ENCODE measurements at regions not wholly inside any gene's neighbourhood (a gene's known extent, or its start where the extent isn't known, plus 50 kb on each side); places are given as distances from the start of the nearest gene placed in this dataset.
A peak's percentile ranks its signal among the peaks of the same experiment; 100 is the strongest.

GRCh38 chr9:69955536-69956355 lies 87.9 kb upstream of the MAMDC2 start:
- DNase-seq = no peak

GRCh38 chr9:69961843-69962242 lies 81.8 kb upstream of the MAMDC2 start:
- DNase-seq = no peak

- no peak for DNase-seq
These were observed 79.8 kb upstream of the MAMDC2 start for GRCh38 chr9:69963803-69964202.

DNA sequence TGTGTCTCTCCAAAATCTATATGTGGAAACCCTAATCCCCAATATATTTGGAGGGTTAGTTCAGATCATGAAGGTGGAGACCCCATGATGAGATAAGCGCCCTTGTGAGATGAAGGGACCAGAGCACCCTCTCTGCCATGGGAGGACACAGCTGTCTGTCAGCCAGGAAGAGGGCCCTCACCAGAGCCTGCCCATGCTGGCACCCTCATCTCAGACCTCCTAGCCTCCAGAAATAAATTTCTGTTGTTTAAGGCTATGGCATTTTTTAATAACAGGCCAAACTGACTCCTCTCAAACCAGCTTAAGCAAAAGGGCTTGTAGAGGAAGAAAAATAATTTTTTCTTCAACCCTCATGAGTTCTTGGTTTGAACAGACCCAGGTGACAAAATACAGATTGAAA lies 79.2 kb upstream of the MAMDC2 start:
- DNase-seq = no peak

- peak; percentile 52 for DNase-seq
These were observed 78.1 kb upstream of the MAMDC2 start for GRCh38 chr9:69965416-69966145.

DNA sequence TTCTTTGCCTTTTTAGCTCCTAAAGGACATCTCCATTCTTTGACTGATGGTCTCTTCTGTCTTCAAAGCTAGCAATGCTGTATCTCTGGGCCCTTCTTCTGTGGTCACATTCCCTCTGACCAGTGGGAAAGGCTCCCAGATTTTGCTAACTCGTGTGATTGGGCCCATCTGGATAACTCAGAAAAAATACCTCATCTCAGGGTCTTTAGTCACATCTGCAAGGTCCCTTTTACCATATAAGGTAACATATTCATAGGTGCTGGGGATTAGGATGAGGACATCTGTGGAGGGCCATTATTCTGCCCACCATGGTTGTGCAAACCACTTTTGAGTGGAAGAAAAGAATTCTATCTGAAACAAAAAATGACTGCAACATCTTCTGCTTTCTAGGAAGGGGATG lies 76.3 kb upstream of the MAMDC2 start:
- no peak for DNase-seq

DNA sequence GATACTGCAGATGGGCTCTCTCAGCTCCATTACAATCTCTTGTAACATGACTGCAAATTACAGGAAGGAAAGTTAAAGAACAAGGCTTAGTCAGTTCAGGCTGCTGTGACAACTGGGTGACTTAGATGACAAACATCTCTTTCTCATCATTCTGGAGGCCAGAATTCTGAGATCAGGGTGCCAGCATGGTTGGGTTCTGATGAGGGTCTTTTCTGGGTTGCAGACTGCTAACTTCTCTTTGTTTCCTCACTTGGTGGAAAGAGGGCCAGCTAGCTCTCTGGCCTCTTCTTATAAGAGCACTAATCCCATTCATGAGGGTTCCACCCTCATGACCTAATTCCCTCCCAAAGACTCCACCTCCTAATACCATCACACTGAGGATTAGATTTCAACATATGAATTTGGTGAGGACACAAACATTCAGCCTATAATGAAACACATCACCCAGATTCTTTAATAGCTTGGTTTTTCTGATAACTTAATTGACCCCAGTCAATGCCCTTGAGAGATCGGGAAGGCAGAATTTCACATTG lies 73.6 kb upstream of the MAMDC2 start:
- peak; percentile 49 for DNase-seq

DNA sequence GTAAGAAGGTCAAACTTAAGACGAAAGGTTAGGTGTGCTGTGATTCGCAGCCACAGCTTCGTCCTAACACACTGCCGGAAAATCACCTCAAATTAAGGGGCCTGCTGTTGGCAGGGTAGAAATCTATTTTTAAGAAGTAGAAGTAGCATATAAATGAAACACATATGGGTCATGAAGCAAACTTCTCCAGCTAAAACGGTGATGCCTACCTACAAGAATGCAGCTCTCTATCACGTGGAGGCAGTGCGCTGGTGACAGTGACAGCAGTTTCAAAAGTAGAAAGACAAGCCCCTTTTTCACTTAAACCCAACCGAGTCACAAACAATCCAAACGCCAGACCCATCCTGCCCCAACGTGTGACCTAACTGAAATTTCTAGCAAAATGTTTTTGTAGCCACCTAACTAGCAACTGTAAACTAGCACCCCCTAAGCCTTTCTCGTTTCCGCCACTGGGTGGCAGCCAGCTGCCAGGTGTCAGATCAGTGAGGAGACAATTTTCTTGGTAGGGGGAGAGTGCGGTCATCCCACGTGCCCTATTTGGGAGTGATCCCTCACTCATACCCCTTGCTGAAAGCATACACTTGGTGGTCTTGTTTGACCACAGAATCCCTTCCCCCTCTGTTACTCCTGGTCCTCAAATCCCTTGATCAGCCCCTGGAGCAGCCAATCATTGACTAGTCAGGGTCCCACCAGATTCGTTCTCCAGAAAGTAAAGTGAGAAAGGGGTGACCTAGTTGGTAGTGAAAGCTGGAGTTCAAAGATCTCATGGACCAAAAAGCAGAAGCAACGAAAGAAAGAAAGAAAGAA lies 71.8 kb upstream of the MAMDC2 start:
- peak; percentile 75 for DNase-seq

DNA sequence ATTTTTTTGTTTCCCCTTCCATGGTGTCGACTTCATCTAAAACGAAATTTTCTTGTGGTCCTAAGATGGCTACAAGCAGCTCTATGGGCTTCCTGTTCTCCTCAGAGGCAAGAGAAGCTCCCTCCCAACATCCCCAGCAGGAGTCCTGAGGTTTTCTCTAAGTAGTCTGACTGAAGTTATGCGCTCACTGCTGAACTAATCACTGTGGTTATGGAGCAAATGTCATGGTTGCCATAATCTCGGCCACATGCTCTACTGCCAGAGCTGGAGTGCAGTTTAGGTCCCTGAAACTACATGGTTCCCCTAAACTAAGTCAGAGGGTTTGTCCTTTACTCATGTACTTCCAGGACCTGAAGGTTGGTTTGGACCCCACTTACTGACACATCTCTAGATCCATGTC lies 68.0 kb upstream of the MAMDC2 start:
- DNase-seq = peak; percentile 73

- DNase-seq = peak; percentile 93
These were observed 67.5 kb upstream of the MAMDC2 start for GRCh38 chr9:69976152-69976551.

GRCh38 chr9:69980041-69980440 lies 63.6 kb upstream of the MAMDC2 start:
- no peak for DNase-seq

- no peak for DNase-seq
These were observed 63.1 kb upstream of the MAMDC2 start for GRCh38 chr9:69980591-69980990.

GRCh38 chr9:69981686-69982445 lies 61.8 kb upstream of the MAMDC2 start:
- peak; percentile 86 for DNase-seq

DNA sequence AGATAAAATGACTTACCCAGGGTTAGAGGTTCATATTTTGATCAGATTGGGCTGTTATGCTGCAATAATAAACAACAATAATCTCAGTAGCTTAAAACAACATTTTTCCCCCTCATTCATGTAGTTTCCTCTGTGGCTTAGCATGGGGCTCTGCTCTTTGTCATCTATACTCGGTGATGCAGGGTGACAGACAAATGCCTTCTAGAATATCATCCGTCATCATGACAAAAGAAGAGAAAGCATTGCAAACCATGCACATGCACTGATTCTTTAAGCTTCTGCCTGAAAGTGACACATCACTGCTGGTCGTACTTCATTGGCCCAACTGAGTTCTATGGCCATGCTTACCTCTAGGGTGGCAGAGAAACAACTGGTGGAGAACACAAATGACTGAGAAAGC lies 58.8 kb upstream of the MAMDC2 start:
- no peak for DNase-seq

- no peak for DNase-seq
These were observed 57.7 kb upstream of the MAMDC2 start for GRCh38 chr9:69985971-69986370.

- no peak for DNase-seq
These were observed 56.7 kb upstream of the MAMDC2 start for GRCh38 chr9:69986970-69987369.

- no peak for DNase-seq
These were observed 56.2 kb upstream of the MAMDC2 start for GRCh38 chr9:69987457-69987856.

DNA sequence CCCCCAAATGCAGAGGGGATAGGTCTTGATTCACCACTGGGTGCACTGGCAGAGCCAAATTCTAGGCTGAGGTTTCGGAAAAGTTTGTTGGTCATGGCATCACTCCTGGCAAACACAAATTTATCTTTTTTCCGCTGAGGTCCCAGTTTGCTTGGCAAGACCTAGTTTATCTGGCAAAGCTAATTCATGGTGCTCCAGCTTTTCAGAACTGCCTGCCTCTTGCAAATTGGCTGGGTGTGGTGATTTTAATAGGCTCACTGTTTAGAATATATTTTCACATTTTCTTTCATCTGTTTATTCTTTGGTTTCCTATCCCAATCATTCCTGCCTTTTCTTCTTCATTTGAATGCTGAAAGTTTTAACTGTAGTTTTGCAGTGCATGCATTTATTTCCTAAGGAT lies 50.5 kb upstream of the MAMDC2 start:
- DNase-seq = no peak
